IPS-15b (cell line): ENCODE measurements at regions not wholly inside any gene's neighbourhood (a gene's known extent, or its start where the extent isn't known, plus 50 kb on each side); places are given as distances from the start of the nearest gene placed in this dataset.
"Not testable (repeated sequence)": the region's sequence is repeated elsewhere in the genome, so short reads cannot be mapped to it uniquely, and the experiment has no call there.

ENCODE experiments used
- H3K27me3 ChIP-seq: one replicate; pipeline ENCODE4 v1.6.1; 2013; ENCODE audit warnings: low read length; ENCODE audit not compliant: control insufficient read depth, insufficient read depth
- H3K36me3 ChIP-seq: one replicate; pipeline ENCODE4 v1.6.1; 2013; ENCODE audit warnings: low read length; ENCODE audit not compliant: control insufficient read depth, insufficient read depth
- H3K4me1 ChIP-seq: one replicate; pipeline ENCODE4 v1.6.1; 2013; ENCODE audit warnings: mild to moderate bottlenecking, low read length; ENCODE audit not compliant: control insufficient read depth, insufficient read depth
- H3K4me3 ChIP-seq: one replicate; pipeline ENCODE4 v1.5.1; 2013; ENCODE audit warnings: low read depth, low read length
- H3K9ac ChIP-seq: one replicate; pipeline ENCODE4 v1.6.1; 2013; ENCODE audit warnings: low read depth, mild to moderate bottlenecking, low read length
- H3K9me3 ChIP-seq: one replicate; pipeline ENCODE4 v1.6.1; 2013; ENCODE audit warnings: mild to moderate bottlenecking, low read length; ENCODE audit not compliant: control insufficient read depth, insufficient read depth

DNA sequence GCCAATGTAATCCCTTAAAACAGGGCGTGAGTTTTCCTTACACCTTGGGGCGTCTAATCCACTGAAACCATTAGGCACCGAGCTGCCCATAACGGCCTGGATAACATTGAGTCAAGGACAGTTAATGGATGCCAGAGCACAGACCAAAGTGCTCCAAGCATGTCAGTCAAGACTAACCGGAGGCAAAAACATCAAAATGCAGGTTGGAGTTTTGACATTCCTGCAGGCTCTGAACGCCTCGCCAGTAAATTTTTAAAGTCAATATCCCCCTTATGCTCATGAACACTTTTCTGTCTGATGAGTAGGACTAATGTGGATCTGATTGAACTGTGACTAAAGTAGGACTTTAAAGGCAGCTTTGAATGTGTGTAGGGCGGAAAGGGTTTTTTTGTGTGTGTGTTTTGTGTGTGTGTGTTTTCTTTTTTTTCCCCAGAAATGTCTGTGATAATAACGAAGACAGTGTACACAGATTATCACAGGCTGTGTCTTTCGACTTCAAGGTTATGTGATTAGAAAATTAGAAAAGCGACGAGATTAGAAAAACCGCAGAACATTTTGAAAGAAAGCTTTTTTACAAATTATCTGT, 194.2 kb upstream of the PROX1 start:
- Histone ChIP-seq H3K4me3 (no peak overlapping the region), H3K27me3 (no peaks in the 10 kb centered on the region), H3K4me1 (no peaks in the 10 kb centered on the region), H3K9me3 (no peaks in the 10 kb centered on the region), H3K36me3 (no peaks in the 10 kb centered on the region), H3K9ac (no peak overlapping the region)

DNA sequence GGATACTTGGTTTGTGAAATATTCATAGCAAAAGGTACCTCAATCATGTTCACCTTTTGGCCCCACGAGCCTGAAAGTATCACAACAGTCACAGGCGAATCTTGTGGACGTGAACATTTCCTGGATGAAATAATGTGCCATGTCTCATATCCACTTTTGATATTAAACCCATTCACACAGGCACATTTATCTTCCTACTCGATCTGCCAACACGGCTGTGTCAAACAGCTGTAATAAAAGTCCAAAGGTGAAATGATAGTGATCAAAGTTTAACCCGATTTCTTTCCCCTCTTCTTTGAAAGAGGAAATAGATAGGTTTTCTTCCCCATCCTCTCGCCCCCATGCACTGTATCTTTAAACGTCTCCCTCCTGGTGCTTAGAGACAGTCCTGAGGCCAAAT, 191.2 kb upstream of the PROX1 start:
- Histone ChIP-seq H3K9ac (no peak overlapping the region), H3K9me3 (no peaks in the 10 kb centered on the region), H3K4me3 (no peak overlapping the region), H3K36me3 (no peaks in the 10 kb centered on the region), H3K4me1 (no peaks in the 10 kb centered on the region), H3K27me3 (no peaks in the 10 kb centered on the region)

DNA sequence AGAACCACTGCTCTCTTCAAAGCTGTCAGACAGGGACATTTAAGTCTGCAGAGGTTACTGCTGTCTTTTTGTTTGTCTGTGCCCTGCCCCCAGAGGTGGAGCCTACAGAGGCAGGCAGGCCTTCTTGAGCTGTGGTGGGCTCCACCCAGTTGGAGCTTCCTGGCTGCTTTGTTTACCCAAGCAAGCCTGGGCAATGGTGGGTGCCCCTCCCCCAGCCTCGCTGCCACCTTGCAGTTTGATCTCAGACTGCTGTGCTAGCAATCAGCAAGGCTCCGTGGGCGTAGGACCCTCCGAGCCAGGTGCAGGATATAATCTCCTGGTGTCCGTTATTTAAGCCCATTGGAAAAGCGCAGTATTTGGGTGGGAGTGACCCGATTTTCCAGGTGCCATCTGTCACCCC, 179.5 kb upstream of the PROX1 start:
- not testable (repeated sequence) for H3K4me3 ChIP-seq, H3K9me3 ChIP-seq, H3K36me3 ChIP-seq, H3K4me1 ChIP-seq, H3K27me3 ChIP-seq, H3K9ac ChIP-seq

DNA sequence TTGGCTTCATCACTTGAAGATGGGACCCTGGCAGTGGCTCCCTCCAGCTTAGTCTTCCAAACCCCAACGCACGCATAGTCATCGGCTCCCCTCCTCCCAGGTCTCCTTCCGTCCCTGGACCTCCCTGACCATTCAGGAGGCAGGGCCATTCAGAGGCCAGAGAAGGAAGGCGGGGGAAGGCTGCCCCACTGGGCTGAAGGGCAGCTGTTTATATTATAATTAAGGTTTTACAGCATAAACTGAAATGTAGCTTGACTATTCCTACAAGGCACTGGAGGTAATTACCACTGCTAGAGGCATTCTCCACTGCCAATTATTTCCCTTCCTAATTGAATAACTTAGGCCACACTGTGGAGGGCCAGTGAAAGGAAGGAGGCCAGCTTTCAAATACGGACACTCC, 170.6 kb upstream of the PROX1 start:
- Histone ChIP-seq H3K9ac (no peak overlapping the region), H3K9me3 (no peaks in the 10 kb centered on the region), H3K36me3 (no peaks in the 10 kb centered on the region), H3K27me3 (no peaks in the 10 kb centered on the region), H3K4me3 (no peak overlapping the region), H3K4me1 (no peaks in the 10 kb centered on the region)

DNA sequence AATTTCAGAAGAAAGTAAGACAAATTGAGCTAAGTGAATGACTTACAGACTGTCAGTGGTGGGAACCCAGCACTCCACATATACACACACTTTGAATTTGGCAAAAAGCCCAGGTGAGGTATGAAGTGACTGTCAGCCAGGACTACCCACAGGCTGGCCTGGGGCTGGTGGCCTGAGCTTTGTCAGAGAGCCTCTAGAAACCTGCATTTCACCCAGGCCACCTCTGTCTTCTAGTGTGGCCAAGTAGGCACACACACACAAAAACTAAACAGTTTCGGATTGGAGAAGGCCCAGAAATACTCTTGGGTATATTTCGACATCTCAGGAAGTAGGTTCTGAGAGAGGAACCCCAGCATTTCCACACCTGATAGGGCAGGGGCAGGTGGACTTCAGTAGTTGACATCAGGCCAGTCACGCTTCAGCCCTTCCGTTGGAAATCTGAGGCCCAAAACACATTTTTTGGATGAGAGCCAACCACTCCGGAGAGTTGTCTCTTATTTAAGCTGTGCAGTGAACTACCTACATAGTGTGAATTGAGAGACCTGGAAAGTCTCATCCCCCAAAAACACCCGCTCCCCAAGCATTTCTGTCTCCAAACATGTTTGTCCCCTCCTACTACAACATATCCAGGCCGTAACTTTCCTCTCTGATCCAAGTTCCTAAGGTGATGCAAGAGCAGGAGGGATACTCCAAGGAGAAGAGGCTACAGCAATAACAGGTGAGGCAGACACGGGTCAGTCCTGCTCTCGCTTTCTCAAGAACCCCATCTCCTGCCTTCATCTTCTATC, 167.2 kb upstream of the PROX1 start:
- H3K36me3 ChIP-seq, result no peaks in the 10 kb centered on the region
- H3K27me3 ChIP-seq, result no peaks in the 10 kb centered on the region
- no peaks in the 10 kb centered on the region for H3K9me3 ChIP-seq
- no peak overlapping the region for H3K9ac ChIP-seq
- H3K4me1 ChIP-seq, result no peaks in the 10 kb centered on the region
- H3K4me3 ChIP-seq, result no peak overlapping the region

- Histone ChIP-seq H3K4me1 (no peaks in the 10 kb centered on the region), H3K9ac (no peak overlapping the region), H3K9me3 (no peaks in the 10 kb centered on the region), H3K36me3 (no peaks in the 10 kb centered on the region), H3K27me3 (no peaks in the 10 kb centered on the region), H3K4me3 (no peak overlapping the region)
Observed at GRCh38 chr1:213821175-213821942, 166.4 kb upstream of the PROX1 start.

DNA sequence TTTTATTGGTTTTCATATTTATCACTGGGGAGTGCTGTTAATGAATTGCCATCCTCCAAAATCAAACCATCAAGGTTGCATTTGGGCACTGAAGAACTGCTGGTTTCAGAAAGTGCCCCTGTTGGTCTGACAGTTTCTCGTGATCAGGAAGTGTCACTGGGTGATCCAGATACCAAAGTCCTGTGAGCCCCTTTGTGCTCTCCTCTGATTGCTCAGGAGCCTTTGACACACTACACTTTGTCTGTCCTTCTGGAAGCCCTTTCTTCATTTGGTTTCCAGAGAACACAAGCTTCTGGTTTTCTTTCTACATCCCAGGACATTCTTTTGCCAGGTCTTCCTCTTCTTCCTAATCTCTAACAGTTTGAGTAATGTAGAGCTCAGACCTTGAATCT, 165.8 kb upstream of the PROX1 start:
- no peak overlapping the region for H3K9ac ChIP-seq
- H3K27me3 ChIP-seq, result no peaks in the 10 kb centered on the region
- H3K4me3 ChIP-seq, result no peak overlapping the region
- no peaks in the 10 kb centered on the region for H3K4me1 ChIP-seq
- H3K36me3 ChIP-seq, result no peaks in the 10 kb centered on the region
- H3K9me3 ChIP-seq, result no peaks in the 10 kb centered on the region

DNA sequence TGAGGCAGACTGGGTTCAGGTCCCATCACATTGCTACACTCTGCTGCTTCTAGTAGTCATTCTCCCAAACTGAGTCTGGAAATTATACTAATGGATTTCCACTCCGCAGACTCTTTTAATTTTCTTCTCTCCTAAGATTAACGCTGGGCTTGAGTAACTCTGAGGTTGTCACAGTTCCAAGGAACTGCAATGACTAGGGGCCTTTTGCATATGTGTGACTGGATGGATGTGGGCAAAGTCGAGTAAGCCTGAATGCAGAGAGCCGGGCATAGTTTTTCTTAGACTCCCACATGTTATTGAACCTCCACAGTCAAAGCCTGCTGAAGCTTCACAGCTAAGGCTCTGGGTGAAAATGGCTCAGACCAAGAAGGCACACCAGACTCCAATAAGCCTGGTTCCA, 160.9 kb upstream of the PROX1 start:
- no peaks in the 10 kb centered on the region for H3K9me3 ChIP-seq
- H3K4me3 ChIP-seq, result no peak overlapping the region
- H3K4me1 ChIP-seq, result peaks cover 10% of the 10 kb centered on the region
- H3K9ac ChIP-seq, result no peak overlapping the region
- no peaks in the 10 kb centered on the region for H3K36me3 ChIP-seq
- no peaks in the 10 kb centered on the region for H3K27me3 ChIP-seq

- Histone ChIP-seq H3K4me1 (peaks cover 10% of the 10 kb centered on the region), H3K9ac (no peak overlapping the region), H3K27me3 (no peaks in the 10 kb centered on the region), H3K4me3 (no peak overlapping the region), H3K36me3 (no peaks in the 10 kb centered on the region), H3K9me3 (no peaks in the 10 kb centered on the region)
Observed at GRCh38 chr1:213828867-213829266, 158.9 kb upstream of the PROX1 start.

- H3K4me1 ChIP-seq, result peaks cover 10% of the 10 kb centered on the region
- H3K9me3 ChIP-seq, result no peaks in the 10 kb centered on the region
- no peak overlapping the region for H3K9ac ChIP-seq
- H3K27me3 ChIP-seq, result no peaks in the 10 kb centered on the region
- H3K4me3 ChIP-seq, result no peak overlapping the region
- H3K36me3 ChIP-seq, result no peaks in the 10 kb centered on the region
Observed at GRCh38 chr1:213829780-213830179, 158.0 kb upstream of the PROX1 start.

DNA sequence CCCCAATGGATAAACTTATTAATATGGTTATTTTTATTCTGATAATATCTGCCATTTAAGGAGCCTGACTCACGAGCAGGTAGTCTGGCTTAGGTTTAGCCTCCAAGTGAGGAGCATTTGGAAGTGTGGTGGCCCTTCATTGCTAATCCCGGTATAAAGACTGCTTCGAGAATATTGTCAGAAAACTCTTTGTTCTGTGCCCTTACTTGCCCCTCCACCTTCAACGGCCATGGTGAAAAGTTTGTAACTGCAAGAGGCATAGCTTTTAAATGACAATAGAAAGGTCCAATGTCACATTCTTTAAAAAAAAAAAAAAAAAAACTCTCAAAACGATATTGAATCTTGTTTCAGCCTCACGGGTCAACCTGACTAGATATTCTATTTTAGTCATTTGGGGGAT, 157.4 kb upstream of the PROX1 start:
- H3K4me3 ChIP-seq, result no peak overlapping the region
- no peaks in the 10 kb centered on the region for H3K36me3 ChIP-seq
- H3K27me3 ChIP-seq, result no peaks in the 10 kb centered on the region
- H3K9ac ChIP-seq, result no peak overlapping the region
- H3K9me3 ChIP-seq, result no peaks in the 10 kb centered on the region
- H3K4me1 ChIP-seq, result peaks cover 10% of the 10 kb centered on the region

GRCh38 chr1:213840575-213840974, 147.2 kb upstream of the PROX1 start:
- Histone ChIP-seq H3K4me1 (no peaks in the 10 kb centered on the region), H3K9ac (no peak overlapping the region)

More at GRCh38 chr1:213840575-213840974, 147.2 kb upstream of the PROX1 start:
- no peak overlapping the region for H3K4me3 ChIP-seq
- no peaks in the 10 kb centered on the region for H3K36me3 ChIP-seq
- H3K9me3 ChIP-seq, result no peaks in the 10 kb centered on the region
- H3K27me3 ChIP-seq, result no peaks in the 10 kb centered on the region
